Non-pigmented ciliary epithelial cell (primary cell): ENCODE measurements at regions not wholly inside any gene's neighbourhood (a gene's known extent, or its start where the extent isn't known, plus 50 kb on each side); places are given as distances from the start of the nearest gene placed in this dataset.

ENCODE experiments used
- DNase-seq: peaks from one replicate; pipeline ENCODE4 v3.0.0-alpha.2; 2010; ENCODE audit warnings: low read depth

GRCh38 chr11:128095466-128095981 is 491.8 kb downstream of the ETS1 start:
- peak; percentile 63 for DNase-seq

DNA sequence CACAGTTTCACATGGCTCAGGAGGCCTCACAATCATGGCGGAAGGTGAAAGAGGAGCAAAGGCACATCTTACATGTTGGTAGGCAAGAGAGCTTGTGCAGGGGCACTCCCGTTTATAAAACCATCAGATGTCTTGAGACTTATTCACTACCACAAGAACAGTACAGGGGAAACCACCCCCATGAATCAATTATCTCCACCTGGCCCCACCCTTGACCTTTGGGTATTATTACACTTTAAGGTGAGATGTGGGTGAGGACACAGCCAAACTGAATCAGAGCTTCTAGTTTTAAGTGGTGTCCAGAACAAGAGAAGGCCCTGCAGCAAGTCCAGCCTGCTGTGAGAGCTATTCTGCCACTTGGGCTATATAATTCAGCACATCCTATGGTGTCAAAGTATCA is 493.7 kb downstream of the ETS1 start:
- DNase-seq: no peak

DNA sequence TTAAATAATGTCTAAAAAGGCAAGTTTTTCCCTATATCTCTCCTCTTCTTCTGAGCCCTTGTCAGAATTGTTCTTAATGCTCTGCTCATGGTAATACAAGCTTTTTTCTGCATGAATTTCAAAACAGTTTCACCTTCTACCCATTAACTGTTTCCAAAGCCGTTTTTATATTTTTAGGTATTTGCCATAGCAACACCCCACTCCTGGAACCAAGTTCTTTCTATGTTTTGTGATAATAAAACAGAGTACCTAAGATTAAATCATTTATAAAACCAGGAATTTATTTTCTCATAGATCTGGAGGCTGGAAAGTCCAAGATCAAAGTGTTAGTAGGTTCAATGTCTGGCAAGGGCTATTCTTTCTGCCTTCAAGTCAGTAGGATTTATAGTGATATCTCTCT is 497.4 kb downstream of the ETS1 start:
- no peak for DNase-seq

GRCh38 chr11:128086794-128087193 is 500.6 kb downstream of the ETS1 start:
- DNase-seq: no peak

GRCh38 chr11:128085276-128085675 is 502.1 kb downstream of the ETS1 start:
- DNase-seq: no peak

DNA sequence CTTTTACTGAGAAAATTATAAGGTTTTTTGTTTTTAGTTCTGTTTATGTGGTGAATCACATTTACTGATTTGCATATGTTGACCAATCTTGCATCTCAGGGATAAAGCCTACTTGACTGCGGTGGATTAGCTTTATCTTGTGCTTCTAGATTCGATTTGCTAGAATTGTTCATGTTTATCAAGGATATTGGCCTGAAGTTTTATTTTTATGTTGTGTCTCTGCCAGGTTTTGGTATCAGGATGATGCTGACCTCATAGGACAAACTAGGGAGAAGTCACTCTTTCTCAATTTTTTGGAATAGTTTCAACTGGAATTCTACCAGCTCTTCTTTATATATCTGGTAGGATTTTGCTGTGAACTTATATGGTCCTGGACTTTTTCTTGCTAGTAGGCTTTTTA is 504.8 kb downstream of the ETS1 start:
- no peak for DNase-seq

DNA sequence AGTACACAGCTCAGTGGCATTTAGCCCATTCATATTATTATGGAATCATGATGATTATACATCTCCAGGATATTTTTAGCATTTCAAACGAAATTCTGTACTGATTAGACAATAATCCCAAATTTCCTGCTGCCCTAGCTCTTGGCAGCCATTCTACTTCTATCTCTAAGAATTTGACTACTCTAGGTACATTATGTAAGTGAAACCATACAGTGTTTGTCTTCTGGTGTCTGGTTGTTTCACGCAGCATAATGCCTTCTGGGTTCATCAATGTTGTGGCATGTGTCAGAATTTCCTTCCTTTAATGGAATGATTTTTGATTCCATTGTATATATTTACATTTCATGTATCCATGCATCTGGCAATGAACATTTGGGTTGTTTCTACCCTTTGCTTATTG is 517.7 kb downstream of the ETS1 start:
- DNase-seq: no peak

DNA sequence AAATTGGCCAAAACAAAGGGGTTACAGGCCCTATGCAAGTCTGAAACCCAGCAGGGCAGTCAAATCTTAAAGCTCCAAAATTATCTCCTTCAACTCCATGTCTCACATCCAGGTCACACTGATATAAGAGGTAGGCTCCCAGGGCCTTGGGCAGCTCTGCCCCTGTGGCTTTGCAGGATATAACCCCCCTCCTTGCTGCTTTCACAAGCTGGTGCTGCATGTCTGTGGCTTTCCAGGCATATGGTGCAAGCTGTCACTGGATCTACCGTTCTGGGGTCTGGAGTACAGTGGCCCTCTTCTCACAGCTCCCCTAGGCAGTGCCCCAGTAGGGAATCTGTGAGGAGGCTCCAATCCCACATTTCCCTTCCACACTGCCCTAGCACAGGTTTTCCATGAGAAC is 519.6 kb downstream of the ETS1 start:
- no peak for DNase-seq

- DNase-seq: no peak
Observed at GRCh38 chr11:128066399-128066798, 521.0 kb downstream of the ETS1 start.

DNA sequence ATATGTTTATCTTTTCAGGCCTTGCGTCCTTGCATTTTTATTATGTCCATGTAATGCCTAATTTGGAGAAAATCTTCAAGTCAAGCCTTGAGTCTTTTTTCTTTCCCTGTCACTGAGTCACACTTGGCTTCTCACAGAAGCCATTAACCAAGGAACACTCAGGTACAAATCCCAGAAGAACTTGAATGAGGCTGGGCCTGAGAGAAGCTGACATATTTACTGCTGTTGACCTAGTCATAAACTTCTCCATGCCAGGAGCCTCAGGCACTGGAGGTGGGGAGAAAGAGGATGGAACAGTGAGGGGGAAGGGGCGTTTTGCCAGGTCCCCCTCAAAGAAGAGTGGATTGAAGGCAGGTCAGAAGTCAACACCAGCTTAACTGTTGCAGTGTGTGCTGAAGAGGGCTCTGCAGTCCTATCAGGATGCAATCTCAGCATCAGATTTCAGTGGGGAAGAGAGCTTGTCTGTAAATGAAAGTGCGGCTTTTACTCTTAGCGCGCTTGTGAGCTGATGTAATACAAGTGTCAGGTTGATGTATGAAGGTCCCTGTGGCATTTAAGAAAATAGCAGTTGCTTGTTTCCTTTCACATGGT is 526.0 kb downstream of the ETS1 start:
- DNase-seq: no peak

- no peak for DNase-seq
Observed at GRCh38 chr11:128058580-128059208, 528.7 kb downstream of the ETS1 start.

GRCh38 chr11:128057786-128058395 is 529.5 kb downstream of the ETS1 start:
- no peak for DNase-seq

GRCh38 chr11:128055576-128056217 is 531.7 kb downstream of the ETS1 start:
- no peak for DNase-seq

- DNase-seq: no peak
Observed at GRCh38 chr11:128053981-128054931, 533.1 kb downstream of the ETS1 start.

DNA sequence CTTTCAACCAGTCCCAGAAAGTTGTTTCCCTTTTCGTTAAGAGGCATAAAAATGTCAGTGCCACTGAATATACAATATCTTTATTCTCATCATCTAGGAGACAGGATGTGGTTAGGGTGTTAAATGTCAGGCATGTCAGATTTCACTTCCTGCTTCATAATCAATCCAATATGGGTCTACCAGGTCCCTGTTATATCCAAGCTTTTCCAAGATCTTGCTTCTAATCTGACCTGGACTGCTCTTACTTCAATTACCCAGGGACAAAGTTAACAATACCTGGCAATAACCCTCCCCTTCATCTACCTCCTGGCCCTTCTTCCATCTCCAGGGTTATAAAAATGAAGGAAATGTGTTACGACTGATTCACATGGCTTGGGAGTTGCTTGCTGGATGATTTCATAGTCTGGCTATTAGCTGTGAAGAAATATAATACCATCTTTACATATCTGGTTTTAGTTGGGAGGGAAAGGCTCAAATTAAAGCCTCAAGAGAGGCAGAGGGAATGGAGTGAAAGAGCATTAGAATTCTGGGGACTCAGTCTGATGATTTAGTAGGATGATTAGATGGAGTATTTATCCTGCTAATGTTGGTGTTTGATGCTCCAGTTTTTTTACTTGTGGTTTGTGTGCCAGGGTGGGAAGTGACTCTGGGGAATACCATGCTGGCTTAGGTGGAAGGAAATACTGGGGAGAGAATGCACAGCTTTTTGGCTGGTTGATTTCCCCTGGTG is 534.3 kb downstream of the ETS1 start:
- DNase-seq: no peak

DNA sequence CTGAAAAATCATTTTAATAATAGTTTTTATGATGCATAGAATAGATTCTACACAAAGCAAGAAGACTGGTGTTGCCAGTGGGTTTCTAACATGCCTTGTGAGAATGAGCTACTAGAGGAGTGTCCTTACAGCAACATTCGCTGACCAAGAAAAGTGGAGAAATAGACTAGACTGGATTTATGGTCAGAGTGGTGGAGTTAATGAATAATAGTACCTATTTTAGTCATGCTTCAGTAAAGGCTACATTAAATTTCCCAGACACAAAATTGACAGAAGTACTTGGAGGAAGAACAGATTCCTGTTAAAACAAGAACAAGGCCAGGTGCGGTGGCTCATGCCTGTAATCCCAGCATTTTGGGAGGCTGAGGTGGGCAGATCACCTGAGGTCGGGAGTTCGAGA is 539.2 kb downstream of the ETS1 start:
- DNase-seq: no peak

- DNase-seq: no peak
Observed at GRCh38 chr11:128047026-128047425, 540.3 kb downstream of the ETS1 start.

DNA sequence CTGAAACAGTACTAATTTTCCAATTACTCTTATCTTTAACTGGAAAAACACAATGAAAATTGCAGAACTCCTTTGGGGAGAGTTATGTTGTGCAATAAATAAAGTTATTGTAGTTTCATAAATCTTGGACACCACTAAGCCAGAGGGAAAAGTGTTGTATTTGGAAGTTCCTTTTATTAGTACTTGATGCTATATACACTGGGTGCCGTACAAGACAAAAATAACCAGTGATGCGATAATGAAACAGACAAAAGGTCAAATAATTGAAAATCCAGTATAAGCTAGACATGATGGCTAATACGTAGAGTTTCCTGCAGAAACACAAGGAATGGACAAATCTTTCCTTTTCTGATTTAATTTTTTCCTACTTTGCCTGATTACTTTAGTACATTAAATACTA is 541.1 kb downstream of the ETS1 start:
- DNase-seq: no peak

GRCh38 chr11:128045094-128045725 is 542.1 kb downstream of the ETS1 start:
- DNase-seq: no peak

- DNase-seq: no peak
Observed at GRCh38 chr11:128042290-128042751, 545.0 kb downstream of the ETS1 start.

- DNase-seq: no peak
Observed at GRCh38 chr11:128040603-128041002, 546.8 kb downstream of the ETS1 start.
